ENCODE measurements at regions not wholly inside any gene's neighbourhood (a gene's known extent, or its start where the extent isn't known, plus 50 kb on each side); places are given as distances from the start of the nearest gene placed in this dataset.
"Not testable (repeated sequence)": the region's sequence is repeated elsewhere in the genome, so short reads cannot be mapped to it uniquely, and the experiment has no call there.

- no peak for DNase-seq
Observed at GRCh38 chr4:124887739-124888138, 175.2 kb upstream of the ANKRD50 start.

GRCh38 chr4:124884316-124884715 is 171.8 kb upstream of the ANKRD50 start:
- no peak for DNase-seq

- no peak for DNase-seq
Observed at GRCh38 chr4:124883632-124884031, 171.1 kb upstream of the ANKRD50 start.

GRCh38 chr4:124879195-124879594 is 166.7 kb upstream of the ANKRD50 start:
- DNase-seq: no peak

- DNase-seq: no peak
Observed at GRCh38 chr4:124874172-124874450, 161.6 kb upstream of the ANKRD50 start.

- DNase-seq: no peak
Observed at GRCh38 chr4:124873361-124874171, 161.0 kb upstream of the ANKRD50 start.

GRCh38 chr4:124872659-124873058 is 160.1 kb upstream of the ANKRD50 start:
- DNase-seq: no peak

- DNase-seq: no peak
Observed at GRCh38 chr4:124869961-124870495, 157.5 kb upstream of the ANKRD50 start.

GRCh38 chr4:124868495-124868894 is 156.0 kb upstream of the ANKRD50 start:
- no peak for DNase-seq

GRCh38 chr4:124867536-124867935 is 155.0 kb upstream of the ANKRD50 start:
- DNase-seq: no peak

- no peak for DNase-seq
Observed at GRCh38 chr4:124866301-124866700, 153.8 kb upstream of the ANKRD50 start.

- DNase-seq: no peak
Observed at GRCh38 chr4:124863040-124863545, 150.6 kb upstream of the ANKRD50 start.

GRCh38 chr4:124862261-124862660 is 149.7 kb upstream of the ANKRD50 start:
- no peak for DNase-seq

- no peak for DNase-seq
Observed at GRCh38 chr4:124861761-124862160, 149.2 kb upstream of the ANKRD50 start.

- no peak for DNase-seq
Observed at GRCh38 chr4:124854968-124855367, 142.4 kb upstream of the ANKRD50 start.

- DNase-seq: no peak
Observed at GRCh38 chr4:124851741-124852140, 139.2 kb upstream of the ANKRD50 start.

- DNase-seq: no peak
Observed at GRCh38 chr4:124846306-124846705, 133.8 kb upstream of the ANKRD50 start.

GRCh38 chr4:124839786-124840390 is 127.4 kb upstream of the ANKRD50 start:
- DNase-seq: no peak

- no peak for DNase-seq
Observed at GRCh38 chr4:124833831-124834505, 121.4 kb upstream of the ANKRD50 start.

GRCh38 chr4:124828382-124828781 is 115.8 kb upstream of the ANKRD50 start:
- DNase-seq: no peak

GRCh38 chr4:124817531-124817930 is 105.0 kb upstream of the ANKRD50 start:
- DNase-seq: no peak

GRCh38 chr4:124812203-124812602 is 99.7 kb upstream of the ANKRD50 start:
- DNase-seq: not testable (repeated sequence)

- DNase-seq: peak; percentile 26
Observed at GRCh38 chr4:124810827-124811226, 98.3 kb upstream of the ANKRD50 start.

Data from renal pelvis (tissue), 1 donor.